Inferior parietal cortex (tissue), 1 donor: ENCODE measurements at regions not wholly inside any gene's neighbourhood (a gene's known extent, or its start where the extent isn't known, plus 50 kb on each side); places are given as distances from the start of the nearest gene placed in this dataset.

ENCODE experiments used
- DNase-seq: peaks from one replicate; pipeline ENCODE4 v3.0.0-alpha.2; 2016; ENCODE audit errors: extremely low spot score

DNA sequence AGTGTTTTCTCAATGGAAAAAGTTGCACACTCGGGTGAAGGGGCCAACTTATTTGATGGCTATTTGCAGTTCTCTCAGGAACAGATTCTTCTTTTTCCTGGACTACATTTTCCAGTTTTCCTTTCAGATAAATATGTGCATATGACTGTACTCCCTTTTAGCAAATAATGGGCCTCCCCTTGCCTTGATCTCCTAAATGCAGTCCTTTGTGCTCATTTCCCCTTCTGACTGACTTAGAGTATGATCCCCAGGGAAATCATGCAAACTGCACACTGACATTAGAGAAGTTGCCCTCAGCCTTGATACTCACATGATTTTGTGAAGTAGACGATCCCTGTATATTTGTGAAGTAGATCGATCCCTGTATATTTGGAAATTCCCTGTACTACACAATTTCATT lies 492.9 kb upstream of the NOVA1 start:
- DNase-seq, result no peak

DNA sequence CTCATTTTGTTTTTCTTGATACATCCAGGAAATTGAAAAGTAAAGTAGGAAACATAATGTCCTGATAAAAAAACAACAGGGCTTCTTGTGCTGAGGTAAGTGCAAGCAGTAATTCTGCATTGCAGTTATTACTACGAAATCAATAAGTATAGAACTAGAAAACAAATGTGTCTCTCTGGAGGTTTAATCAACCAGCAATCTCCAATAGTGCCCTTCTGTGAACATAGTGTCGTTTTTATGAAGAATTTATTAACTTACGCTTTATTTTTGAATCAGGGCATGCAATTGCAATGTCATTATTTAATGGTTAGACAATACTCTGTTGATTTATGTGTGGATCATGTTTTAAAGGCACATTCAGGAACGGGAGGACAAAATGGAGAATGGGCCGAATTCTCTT lies 494.1 kb upstream of the NOVA1 start:
- no peak for DNase-seq

DNA sequence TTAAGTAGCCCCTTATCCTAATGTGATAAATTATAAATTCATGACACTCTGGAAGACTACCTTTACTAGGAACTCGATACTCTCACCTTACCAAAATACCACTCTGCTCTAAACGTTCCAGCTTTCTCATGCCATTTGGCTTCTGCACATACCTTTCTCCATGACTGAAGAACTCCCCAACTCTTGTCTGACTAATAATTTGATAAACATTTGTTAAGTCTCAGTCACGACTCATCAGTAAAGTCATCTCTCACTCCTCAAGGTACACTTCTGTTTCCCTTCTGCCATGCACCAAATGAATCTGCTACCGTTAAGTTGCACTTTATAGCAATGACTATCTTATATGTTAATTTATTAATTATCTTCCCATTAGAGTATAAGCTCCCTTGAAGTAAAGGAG lies 498.3 kb upstream of the NOVA1 start:
- DNase-seq, result no peak

DNA sequence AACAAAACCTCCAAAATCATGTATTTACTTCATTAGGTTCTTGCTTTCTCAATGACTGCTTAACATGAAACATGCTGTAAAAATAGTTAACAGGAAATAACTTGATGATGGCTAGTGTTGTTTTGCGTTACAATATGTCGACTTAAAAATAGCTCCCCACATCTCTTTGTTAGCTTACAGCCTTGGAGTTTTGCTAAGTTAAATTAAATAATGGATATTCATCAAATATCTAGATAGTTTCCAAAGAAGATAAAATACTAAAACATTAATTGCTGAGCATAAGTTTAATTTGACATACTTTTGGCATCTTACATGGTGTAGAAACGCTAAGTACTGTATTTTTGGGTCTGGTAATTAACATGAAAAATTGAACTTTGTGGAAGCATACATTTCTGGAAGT lies 500.6 kb upstream of the NOVA1 start:
- no peak for DNase-seq

DNA sequence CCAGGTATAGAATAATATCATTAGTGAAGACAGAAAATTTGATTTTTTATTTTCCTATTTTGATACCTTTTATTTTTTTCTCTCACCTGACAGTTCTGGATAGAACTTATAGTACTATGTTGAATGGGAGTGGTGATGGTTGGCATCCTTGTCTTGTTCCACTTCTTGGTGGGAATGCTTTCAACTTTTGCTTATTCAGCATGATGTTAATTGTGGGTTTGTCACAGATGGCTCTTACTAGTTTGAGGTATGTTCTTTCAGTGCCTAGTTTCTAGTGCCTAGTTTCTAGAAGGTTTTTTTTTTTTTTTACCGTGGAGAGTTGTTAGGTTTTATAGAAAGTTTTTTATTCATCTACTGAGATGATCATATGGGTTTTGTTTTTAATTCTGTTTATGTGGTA lies 516.3 kb upstream of the NOVA1 start:
- DNase-seq, result no peak

DNA sequence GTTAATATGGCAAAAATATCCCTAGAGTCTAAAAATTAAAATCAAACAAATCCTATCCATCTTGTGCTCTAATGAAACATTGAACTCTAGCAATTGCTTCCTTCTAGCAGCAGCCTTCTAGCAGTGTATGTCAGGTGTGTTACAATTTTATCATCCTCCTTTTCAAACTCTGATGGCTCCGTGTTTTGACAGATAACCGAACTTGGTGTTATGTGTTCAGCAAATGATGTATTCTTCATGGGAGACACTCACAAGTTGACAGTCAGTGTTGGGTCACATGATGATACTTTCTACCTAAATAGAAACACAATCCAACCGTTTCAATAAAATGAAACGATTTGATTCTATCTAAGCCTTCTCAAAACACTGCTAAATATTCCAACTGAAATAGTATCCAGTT lies 525.3 kb upstream of the NOVA1 start:
- DNase-seq, result no peak

DNA sequence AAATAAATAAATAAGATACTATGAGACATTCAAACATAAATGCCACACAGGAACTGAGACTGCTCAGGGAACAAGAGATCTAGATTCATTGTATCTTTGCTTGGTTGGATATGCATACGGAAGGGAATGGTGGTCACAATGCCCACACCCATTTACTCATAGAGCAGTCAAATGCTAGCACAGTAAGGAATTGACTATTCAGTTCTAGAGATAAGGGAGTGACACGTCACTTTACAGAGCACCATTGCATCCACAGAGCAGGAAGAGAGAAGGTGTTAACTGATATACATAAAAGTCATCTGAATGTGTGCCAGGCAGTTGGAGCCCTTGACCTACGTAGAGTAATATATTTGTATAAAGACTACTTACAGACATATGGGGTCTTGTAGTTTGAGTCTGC lies 530.0 kb upstream of the NOVA1 start:
- no peak for DNase-seq

DNA sequence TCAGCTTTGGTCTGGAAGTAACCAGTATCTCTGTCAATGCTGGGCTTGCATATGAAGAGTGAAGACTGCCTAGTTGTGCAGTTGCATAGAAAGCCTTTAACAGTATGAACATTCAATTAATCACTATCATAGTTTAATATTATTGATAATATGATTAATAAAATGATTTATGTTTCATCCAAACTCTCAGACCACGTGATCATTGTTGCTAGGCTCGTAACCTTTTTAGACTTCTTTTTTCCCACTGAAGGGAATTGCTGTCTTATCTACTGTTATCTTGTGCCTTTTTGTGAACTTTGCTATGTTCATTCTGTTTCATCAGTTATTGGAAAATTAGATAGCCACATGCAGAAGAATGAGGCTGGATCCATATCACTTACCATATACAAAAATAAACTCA lies 536.4 kb upstream of the NOVA1 start:
- DNase-seq, result no peak

DNA sequence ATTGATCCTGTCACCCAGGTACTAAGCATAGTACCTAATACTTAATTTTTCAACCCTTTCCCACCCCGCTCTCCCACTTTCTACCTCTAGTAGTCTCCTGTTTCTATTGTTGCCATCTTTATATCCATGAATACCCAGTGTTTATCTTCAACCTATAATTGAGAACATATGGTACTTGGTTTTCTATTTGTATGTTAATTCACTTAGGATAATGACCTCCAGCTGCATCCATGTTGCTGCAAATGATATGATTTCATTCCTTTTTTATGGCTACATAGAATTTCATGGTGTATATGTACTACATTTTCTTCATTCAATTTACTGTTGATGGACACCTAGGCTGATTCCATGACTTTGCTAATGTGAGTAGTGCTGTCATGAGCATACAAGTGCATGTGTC lies 547.3 kb upstream of the NOVA1 start:
- no peak for DNase-seq

DNA sequence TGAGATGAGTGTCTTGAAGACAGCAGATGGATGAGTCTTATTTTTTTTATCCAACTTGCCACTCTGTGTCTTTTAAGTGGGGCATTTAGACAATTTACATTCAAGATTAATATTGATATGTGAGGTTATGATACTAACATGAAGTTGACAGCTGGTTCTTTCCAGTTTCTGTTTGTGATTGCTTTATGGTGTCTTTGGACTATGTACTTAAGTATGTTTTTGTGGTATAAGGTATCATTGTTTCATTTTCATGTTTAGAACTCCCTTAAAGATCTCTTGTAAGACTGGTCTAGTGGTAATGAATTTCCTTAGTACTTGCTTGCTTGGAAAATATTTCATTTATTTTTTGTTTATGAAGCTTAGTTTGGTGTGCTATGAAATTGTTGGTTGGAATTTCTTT lies 550.3 kb upstream of the NOVA1 start:
- no peak for DNase-seq

DNA sequence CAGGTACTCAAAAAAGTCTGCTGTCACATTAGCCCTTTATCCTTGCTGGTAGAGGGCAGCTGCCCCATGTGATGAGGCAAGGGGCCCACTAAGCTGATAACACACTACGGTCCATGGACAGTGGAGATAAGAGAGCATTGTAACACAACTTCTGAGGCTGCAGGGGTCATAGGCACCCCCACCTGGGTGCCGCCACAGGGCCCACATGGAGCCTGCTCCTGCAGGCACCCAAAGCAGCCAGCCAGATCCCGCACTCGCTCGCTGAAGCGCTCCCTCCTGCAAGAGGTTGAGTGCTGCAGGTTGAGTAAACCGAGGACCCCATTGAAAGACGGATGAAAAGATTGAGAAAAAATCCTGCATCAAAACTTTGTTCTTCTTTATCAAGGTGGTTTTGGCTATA lies 566.3 kb upstream of the NOVA1 start:
- DNase-seq, result no peak

DNA sequence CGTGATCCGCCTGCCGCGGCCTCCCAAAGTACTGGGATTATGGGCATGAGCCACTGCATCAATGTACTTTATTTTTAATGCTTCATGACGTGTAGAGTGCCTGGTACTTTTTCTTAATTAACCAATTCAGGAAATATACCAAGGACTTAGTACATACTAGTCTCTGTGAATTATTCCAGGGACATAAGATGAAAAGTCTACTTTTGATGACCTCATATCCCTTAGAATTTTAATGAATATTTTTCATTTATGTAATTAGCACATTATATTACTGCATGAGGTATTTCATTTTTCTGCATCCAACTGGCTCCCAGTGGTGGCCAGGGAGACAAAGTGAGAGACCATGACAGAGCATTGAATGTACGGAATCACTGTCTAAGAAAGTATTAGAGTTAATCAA lies 577.7 kb upstream of the NOVA1 start:
- DNase-seq, result no peak

DNA sequence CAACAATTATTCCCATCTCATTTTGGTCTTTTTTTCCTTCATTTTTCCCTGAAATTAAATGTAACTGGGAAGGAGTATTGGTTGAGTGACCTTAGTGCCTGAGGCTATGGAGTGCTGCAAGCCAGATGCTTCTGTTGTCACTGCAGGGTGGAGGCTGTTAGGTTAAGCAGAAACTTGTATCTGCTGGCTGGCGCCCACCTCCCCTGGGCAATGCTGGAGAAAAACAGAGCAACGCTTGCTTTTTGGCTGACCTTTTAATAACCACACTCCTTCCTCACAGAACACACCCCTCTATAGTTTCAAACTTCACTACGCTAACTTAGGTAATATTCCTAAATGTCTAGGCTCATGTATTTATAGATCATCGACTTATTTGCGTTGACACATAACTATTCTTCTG lies 583.5 kb upstream of the NOVA1 start:
- no peak for DNase-seq

DNA sequence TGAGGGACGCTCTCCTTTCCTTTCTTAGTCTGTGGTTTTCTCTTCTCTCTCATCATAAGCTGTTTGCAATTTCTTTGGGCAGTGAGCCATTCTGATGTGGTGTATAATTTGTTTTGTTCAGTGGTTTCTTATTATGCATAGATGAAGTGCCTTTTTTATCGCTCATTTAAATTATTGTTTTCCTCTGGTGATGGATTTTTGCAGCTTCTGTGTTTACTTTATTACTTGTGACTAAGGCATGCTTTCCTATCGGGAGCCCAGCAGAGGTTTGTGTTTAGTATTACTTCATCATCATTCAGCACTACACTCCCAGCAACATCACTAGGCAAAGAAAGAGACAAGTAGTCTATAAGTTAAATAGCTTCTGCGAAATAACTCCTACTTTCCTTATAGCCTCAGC lies 586.6 kb upstream of the NOVA1 start:
- no peak for DNase-seq

DNA sequence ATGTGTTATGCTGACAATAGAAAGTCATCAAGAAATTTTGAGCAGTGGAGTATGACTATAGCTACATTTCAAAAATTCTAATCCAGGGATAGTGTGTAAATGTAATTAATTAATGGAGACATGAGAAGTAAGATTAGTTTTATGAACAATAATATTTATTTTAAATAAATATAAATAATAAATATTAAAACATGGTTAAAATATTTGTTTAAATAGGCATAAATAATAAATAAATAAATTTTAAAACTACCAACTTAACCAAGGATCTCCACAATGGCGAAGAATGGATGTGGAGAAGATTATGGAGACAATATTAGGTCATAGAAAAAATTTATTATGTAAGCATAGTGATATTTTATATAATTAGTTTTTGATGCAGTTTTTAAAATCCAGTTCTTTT lies 588.2 kb upstream of the NOVA1 start:
- no peak for DNase-seq

DNA sequence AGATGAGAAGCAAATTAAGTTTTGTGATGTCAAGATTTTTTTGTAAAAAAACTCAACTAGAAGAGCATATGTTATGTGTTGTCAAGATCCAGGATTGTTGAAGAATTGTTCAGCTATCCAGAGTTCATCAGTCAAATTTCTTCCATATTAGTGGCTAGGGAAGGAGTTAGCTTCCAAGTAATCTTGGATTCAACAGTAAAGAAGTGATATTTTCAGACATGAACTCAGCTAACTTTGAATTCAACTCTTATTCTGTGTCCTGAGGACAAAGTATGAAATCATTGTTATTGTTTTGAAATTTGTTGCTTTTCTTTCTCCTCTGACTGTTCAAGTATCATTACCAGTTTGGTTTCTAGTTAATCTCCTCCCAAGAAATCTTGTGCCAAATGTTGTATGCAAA lies 589.3 kb upstream of the NOVA1 start:
- DNase-seq, result no peak

DNA sequence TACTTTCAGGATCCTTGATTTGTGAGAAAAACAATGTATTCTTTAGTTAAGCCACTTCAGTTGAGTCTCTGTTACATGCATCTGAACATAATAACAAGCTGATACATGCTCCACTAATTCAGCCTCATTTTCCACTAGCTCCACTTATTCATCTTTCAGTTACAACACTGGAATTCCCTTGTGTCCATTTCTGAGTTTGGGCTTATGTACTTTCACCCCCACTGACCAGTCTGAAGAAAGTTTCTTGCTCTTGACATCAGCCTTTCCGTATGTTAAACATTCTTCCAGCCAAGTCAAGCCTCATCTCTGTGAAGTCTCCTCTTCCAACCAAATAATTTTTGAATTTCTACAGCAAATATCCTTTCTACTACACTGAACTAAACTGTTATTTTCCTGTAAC lies 592.5 kb upstream of the NOVA1 start:
- DNase-seq, result no peak

DNA sequence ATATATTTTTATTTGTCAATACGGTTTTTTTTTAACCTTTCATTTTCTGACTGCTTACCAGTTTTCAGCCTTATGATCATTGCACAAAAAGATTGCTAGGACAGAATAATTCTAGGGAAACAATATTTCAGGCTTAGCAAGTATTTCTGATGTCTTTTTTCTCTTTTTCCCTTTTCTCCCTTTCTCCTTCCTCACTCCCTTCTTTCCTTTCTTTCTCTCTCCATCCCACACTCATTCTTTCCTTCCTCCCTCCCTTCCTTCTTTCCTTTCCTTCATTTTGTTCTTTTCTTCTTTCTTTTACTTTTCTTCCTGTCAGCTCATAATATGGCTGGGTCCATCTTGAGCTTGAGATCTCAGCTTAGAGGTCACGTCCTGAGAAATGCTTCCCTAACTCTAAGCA lies 601.4 kb upstream of the NOVA1 start:
- DNase-seq, result no peak

DNA sequence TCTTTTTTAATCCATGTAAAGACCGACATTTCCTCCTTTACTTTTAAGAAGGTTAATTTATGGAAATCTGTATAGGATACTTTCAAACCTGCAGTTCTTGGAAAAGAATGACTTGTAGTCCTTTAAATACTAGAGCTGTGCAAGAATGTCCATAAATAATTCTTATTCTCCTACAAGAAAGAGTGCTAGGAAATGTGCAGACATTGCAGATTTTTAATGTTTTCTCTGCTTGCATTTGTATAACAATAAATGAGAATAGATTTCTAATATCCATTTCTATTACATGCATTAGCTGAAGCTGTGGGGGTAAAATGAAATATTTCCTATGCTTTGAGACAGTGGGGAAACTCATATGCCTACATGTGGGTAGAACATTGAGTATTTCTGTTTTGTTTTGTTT lies 607.2 kb upstream of the NOVA1 start:
- DNase-seq, result no peak

DNA sequence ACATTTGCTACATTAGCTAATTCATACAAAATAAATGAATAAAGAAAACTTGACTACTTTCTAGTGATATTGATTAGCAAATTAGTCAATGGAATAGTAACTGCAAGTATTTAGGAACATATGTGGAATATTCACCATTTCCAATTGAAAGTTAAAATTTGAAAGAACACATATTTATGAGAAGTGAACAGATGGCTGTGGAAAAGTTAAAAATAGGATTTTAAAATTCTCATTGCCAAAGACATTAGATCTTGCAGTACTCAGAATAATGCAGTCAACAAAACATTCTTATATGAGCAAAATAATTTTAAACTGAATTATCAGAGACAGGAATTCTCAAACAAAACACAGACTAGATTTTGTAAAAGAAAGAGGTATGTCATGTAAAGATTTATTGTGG lies 613.9 kb upstream of the NOVA1 start:
- peak; percentile 40 for DNase-seq

DNA sequence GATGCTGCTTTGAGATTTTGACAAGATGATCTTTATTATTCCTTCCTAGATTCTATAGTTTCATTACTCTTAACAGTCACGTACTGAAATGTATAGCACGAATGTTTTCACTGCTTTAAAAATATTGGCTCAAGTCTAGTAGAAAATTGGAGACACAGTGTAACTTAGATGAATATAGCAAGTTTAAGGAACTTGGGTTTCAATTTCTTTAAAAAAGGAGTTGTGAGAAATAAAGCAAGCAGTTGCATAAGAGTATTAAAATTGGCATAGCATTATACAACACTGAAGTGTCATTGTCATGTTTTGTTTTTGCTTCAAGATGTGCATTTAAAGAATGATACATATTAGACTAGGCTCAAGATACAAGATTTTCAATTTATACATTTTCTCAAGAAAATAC lies 624.8 kb upstream of the NOVA1 start:
- peak; percentile 51 for DNase-seq

DNA sequence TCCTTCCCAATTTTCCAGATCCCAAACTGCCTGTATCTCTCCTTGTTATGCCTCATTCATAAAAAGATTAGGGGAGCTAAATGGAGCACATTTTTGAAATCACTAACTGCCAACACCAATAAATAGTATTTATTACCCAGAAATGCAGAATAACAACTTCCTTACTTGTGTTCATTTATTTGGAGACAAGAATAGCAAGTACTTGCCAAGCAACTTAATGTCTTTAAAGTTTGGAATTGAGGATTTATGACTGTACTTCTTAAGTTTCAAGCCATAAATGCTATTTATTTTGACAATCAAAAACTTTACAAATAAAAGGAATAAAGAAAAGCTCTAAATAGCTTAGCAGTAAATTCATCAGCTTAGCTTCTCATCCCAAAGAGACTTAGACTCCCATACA lies 626.1 kb upstream of the NOVA1 start:
- DNase-seq, result no peak

DNA sequence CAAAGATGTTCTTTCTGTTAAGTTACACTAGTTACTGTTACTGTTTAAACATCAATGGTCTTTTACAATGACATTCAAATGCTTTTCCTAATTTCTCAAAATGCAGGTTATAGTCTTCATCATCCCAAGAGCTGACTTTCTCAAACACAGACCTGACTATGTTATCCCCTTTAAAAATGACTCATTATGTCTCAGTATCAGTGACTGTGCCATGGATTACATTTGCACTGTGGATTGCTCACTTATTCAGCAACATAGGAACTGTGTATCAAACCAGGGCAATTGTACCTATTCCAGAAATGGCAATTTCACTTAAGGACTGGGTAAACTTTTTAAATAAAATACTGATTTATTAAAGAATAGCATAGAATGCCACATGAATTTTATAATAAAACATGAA lies 630.2 kb upstream of the NOVA1 start:
- no peak for DNase-seq

DNA sequence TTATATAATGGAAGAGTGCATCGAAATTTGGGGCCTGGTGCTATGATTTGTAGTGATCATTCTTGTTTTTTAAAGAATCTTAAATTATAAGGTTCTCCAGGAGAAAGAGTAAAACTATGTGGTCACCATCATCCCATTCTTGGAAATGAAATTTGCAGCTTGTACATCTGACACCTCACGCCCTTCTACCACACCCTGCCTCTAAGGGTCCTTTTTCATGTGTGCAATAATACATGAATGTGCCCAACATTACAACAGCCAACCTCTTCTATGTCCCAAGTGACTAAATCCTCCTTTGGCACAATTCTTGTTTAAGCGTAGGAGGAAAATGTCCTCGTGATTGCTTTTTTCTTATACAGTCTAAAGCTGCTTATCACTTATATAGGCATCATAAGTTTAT lies 636.5 kb upstream of the NOVA1 start:
- DNase-seq, result no peak

DNA sequence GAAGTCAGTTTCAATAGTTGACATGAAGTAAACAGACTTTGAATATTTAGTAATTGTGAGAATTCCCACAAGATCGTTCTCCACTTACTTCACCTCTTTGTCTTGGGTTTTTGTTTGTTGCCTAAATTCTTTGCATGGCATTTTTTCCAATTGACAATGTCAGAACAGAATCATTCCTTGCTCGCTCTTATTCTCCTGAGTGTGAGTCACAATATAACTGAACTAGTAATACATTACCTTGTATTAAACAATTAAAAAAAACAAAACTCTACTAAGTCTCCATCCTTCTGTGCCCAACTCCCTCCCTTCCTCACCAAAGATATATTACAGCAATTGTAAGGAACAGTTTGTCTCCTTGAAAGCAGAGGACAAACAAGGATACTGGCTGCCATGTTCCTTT lies 638.8 kb upstream of the NOVA1 start:
- no peak for DNase-seq
